ENCODE measurements at regions not wholly inside any gene's neighbourhood (a gene's known extent, or its start where the extent isn't known, plus 50 kb on each side); places are given as distances from the start of the nearest gene placed in this dataset.
"Not testable (repeated sequence)": the region's sequence is repeated elsewhere in the genome, so short reads cannot be mapped to it uniquely, and the experiment has no call there.

DNA sequence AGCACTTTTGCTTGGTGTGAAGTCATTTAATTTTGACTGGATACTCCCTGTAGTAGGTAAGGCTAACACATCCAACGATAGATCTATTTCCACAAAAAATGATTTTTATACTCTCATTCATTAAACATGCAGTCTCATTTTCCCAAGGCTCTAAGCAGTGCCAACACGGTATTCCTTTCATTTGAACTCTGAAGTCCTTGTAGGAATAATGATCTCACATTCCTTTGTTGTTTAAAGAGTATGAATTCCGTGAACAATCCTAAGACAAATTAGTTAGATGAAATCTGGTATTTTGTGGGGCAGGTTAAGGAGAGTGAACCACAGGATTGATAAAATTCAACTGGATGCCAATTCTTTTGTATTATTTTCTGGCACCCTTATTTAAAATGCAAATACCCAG lies 66.6 kb downstream of the LACC1 start:
- no peak for DNase-seq

DNA sequence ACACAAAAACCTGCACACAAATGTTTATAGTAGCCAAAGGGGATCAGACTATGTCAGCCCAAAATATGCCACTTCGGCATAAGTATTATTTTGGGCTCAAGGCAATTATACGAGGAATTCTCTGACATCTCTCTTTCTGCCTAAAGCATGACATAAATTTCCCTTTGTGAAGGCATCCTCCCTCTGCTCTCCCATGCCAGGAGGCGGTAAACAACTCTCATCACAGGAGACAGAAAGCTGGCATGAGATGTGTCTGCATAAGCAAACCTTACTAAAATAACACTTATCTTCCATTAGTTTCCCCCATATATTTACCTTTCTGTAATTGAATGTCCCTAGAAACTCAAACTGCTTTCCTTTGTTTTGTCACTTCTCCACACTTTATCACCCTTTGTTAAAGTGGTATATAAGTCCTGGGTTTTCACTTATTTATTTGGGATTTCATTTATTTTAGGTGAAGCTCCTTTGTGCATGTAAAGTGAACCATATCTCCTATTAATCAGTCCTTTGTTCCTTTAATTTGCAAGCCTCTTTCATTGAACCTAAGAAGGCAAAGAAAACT lies 68.3 kb downstream of the LACC1 start:
- DNase-seq = no peak

DNA sequence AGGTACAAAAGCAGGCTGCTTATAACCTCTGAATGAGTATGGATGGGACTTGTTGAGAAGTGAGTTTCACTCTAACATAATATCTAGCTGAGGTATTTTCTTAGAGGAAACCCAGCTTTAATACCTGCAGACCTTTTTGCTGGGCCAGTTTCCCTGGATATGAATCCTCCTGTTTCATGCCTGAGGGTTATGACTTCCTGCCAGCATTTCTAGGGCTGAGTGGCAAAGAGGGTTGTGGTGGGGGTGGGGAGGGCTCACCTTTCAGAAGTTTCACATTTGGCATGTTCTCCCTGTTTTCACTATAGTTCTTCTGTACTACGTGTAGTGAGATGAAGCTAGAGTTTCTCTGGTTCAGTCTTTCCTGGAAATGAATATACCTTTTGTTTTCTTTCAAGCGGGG lies 73.7 kb downstream of the LACC1 start:
- no peak for DNase-seq

DNA sequence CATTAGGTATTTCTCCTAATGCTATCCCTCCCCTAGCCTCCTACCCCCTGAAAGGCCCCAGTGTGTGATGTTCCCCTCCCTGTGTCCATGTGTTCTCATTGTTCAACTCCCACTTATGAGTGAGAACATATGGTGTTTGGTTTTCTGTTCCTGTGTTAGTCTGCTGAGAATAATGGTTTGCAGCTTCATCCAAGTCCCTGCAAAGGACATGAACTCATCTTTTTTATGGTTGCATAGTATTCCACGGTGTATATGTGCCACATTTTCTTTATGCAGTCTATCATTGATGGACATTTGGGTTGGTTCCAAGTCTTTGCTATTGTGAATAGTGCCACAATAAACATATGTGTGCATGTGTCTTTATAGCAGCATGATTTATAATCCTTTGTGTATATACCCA lies 77.3 kb downstream of the LACC1 start:
- DNase-seq = not testable (repeated sequence)

DNA sequence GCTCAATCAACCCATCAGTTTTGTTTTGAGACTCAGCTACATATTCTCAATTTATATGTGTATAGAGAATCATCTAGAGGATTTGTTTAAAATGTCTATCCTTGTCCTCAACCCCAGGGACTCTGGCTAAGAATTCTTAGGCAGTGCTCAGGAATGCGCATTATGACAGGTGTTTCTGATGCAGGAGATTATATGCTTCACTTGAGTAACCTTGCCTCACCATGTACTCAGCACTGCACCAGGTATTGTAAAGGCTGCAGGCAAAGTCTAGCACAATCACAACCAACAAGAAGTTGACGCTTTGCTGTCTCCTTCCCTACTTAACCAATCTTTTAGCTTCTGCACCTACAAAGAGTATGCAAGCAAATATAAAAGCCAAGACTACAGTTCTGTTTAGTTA lies 79.6 kb downstream of the LACC1 start:
- no peak for DNase-seq

DNA sequence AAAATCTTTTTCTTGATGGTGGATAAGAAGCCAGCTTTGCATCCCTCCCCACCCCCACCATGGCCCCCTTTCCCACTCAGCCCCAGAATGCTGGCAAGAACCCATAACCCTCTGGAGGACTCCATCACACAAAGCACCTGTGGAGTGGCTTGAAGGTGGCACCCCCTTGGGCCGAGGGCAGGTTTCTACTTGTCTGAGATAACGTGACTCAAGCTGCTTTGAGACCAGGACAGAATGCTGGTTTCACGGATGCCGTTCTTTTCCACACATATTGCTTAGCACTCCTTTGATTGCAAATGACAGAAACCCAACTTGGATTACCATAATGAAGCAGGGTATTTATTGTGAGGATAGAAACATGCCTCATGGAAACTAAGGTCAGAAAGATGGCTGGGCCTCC lies 82.2 kb downstream of the LACC1 start:
- no peak for DNase-seq

DNA sequence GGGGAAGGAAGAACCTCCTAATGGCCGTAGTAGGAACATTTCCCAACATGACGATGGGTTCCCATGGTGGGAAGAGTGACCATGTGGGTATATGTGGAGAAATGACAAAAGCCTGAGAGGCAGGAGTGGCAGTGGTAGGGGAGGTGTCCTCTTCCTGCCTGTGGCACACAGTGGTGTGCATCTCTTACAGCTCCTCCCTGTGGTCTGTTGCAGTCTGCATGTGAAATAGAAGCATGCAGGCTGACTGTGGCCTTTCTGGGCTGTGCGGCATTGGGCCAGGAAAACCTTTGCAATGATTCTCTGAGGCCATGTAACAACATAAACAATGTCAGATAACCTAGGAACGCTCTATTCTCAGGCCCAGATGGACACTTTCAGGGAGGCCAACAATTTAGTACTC lies 84.0 kb downstream of the LACC1 start:
- no peak for DNase-seq

DNA sequence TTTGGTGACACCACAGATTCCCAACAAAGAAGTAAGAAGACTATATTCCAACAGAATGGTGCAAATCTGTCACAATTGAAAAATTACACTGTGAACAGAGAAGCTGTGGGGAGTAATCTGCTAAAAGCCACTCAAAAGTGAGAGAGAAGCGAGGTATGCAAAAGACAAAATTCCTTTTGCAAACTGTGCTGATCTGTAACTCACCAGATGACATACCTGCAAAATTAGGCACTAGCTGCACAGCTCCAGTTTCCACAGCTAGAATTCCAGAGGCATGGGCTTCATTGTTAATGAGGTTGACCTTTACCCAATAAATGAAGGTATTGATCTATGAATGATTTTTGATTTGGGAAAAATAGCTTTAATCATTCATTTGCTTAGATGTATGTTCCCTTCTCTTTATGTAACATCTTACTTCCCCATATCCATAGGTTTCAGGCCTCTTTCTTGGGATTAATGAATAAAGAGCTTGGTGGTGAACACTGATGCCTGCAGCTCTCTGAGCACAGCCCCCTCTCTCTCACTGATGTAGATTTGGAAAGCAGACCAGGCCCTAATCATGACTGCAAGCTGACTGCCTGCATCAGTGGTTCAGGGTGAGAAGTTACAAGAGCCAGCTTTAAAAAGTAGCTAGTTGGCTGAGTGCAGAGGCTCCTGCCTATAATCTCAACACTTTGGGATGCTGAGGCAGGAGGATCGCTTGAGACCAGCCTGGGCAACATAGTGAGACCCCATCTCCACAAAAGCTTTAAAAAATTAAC lies 85.2 kb downstream of the LACC1 start:
- no peak for DNase-seq

DNA sequence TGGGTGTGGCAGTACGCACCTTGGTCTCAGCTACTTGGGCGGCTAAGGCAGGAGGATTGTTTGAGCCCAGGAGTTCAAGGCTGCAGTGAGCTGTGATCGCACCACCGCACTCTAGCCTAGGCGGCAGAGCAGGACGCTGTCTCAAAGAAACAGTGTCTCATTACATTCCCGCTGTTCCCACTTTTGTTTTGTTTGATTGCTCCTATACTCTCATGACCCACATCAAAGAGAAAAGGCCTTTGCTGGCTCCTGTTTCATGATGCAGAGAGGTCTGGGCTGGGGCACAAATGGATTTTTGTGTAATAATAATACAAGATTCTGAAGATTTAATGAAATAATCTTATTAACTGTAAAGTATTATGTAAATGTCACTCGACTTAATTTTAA lies 85.7 kb downstream of the LACC1 start:
- DNase-seq = no peak

DNA sequence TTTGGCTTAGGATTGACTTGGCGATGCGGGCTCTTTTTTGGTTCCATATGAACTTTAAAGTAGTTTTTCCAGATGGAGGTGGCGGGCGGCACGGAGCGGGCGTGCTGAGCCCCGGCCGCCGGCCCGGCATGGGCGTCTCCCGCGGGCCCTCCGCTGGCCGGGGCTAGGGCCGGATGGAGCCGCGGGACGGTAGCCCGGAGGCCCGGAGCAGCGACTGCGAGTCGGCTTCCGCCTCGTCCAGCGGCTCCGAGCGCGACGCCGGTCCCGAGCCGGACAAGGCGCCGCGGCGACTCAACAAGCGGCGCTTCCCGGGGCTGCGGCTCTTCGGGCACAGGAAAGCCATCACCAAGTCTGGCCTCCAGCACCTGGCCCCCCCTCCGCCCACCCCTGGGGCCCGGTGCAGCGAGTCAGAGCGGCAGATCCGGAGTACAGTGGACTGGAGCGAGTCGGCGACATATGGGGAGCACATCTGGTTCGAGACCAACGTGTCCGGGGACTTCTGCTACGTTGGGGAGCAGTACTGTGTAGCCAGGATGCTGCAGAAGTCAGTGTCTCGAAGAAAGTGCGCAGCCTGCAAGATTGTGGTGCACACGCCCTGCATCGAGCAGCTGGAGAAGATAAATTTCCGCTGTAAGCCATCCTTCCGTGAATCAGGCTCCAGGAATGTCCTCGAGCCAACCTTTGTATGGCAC lies 88.7 kb downstream of the LACC1 start:
- not testable (repeated sequence) for DNase-seq

DNA sequence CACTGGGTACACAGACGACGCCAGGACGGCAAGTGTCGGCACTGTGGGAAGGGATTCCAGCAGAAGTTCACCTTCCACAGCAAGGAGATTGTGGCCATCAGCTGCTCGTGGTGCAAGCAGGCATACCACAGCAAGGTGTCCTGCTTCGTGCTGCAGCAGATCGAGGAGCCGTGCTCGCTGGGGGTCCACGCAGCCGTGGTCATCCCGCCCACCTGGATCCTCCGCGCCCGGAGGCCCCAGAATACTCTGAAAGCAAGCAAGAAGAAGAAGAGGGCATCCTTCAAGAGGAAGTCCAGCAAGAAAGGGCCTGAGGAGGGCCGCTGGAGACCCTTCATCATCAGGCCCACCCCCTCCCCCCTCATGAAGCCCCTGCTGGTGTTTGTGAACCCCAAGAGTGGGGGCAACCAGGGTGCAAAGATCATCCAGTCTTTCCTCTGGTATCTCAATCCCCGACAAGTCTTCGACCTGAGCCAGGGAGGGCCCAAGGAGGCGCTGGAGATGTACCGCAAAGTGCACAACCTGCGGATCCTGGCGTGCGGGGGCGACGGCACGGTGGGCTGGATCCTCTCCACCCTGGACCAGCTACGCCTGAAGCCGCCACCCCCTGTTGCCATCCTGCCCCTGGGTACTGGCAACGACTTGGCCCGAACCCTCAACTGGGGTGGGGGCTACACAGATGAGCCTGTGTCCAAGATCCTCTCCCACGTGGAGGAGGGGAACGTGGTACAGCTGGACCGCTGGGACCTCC lies 89.4 kb downstream of the LACC1 start:
- DNase-seq = not testable (repeated sequence)

DNA sequence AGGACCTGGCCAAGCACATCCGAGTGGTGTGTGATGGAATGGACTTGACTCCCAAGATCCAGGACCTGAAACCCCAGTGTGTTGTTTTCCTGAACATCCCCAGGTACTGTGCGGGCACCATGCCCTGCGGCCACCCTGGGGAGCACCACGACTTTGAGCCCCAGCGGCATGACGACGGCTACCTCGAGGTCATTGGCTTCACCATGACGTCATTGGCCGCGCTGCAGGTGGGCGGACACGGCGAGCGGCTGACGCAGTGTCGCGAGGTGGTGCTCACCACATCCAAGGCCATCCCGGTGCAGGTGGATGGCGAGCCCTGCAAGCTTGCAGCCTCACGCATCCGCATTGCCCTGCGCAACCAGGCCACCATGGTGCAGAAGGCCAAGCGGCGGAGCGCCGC lies 90.2 kb downstream of the LACC1 start:
- DNase-seq = not testable (repeated sequence)

DNA sequence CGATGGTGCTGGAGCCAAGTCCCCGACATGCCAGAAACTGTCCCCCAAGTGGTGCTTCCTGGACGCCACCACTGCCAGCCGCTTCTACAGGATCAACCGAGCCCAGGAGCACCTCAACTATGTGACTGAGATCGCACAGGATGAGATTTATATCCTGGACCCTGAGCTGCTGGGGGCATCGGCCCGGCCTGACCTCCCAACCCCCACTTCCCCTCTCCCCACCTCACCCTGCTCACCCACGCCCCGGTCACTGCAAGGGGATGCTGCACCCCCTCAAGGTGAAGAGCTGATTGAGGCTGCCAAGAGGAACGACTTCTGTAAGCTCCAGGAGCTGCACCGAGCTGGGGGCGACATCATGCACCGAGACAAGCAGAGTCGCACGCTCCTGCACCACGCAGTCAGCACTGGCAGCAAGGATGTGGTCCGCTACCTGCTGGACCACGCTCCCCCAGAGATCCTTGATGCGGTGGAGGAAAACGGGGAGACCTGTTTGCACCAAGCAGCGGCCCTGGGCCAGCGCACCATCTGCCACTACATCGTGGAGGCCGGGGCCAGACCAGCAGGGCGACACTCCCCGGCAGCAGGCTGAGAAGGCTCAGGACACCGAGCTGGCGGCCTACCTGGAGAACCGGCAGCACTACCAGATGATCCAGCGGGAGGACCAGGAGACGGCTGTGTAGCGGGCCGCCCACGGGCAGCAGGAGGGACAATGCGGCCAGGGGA lies 91.0 kb downstream of the LACC1 start:
- DNase-seq = not testable (repeated sequence)

DNA sequence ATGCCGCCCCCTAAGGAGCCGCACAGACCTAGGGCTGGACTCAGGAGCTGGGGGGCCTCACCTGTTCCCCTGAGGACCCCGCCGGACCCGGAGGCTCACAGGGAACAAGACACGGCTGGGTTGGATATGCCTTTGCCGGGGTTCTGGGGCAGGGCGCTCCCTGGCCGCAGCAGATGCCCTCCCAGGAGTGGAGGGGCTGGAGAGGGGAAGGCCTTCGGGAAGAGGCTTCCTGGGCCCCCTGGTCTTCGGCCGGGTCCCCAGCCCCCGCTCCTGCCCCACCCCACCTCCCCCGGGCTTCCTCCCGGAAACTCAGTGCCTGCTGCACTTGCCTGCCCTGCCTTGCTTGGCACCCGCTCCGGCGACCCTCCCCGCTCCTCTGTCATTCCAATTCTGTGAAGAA lies 91.6 kb downstream of the LACC1 start:
- not testable (repeated sequence) for DNase-seq

DNA sequence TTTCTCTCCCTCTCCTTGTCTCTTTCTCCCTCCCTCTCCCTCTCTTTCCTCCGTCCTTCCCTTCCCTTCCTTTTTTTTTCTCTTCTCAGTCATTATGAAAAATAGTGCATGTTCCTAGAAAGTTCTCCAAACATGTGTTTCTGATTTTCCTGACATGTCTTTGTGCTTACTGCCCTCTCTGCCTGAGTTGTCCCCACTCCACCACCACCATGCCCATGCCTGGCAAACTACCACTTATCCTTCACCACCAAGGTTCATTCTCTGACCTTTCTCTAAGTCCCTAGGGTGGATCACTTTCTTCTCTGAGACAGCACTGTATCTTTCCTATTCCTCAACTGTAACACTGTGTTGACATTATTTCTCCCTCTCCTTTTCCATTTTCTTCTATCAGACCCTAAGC lies 98.2 kb downstream of the LACC1 start:
- no peak for DNase-seq

DNA sequence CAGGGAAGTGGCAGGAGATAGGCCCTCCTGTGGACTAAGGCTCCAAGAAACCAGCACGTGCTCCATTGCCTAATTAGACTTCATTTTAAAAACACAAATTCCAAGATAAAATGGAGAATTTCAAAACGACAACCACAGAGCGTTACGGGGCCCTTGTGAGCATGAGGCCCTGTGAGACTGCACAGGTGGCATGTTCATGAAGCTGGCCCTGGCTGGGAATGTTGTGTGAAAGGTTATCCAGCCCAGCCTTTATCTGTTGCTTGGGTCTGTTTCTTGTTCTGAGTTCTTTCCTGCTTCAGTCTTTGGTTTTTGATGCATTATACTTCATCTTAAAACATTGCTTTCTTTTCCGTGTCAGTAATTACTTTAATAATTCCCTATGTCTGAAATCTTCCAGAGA lies 99.0 kb downstream of the LACC1 start:
- no peak for DNase-seq

DNA sequence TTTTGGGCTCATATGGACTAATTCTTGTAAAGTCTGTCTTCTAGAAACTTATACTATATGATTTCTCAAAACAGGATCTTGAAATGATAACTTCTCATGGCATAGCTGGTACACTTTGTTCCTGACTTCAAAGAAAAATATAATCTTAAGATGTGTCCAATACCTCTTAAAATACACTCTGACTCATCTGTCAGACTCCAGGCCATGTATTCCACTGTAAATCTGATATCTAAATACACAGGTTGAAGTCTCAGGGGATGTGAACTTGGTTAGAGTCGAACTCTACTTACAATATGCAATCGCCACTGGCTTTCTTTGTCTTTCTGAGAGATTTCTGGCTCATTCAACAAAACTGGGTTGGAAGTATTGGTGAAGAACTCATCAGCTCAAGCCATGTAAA lies 99.8 kb downstream of the LACC1 start:
- DNase-seq = no peak

DNA sequence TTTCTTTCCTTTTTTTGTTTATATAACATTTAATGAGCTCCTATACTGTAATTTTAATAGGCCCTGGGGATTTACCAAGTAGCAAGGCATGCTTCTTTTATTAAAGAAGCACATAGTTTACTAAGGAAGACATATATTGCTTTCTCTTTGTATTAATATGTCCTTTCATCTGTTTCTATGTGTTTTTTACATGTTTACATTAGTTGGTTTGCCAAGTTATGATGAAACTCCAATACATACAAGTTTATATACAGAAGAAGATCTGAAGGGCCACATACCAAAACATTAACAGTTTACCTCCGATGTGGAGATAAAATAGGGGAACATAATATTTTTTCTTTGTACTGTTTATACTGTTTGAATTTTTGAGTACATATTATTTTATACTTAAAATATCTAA lies 100.9 kb downstream of the LACC1 start:
- no peak for DNase-seq

DNA sequence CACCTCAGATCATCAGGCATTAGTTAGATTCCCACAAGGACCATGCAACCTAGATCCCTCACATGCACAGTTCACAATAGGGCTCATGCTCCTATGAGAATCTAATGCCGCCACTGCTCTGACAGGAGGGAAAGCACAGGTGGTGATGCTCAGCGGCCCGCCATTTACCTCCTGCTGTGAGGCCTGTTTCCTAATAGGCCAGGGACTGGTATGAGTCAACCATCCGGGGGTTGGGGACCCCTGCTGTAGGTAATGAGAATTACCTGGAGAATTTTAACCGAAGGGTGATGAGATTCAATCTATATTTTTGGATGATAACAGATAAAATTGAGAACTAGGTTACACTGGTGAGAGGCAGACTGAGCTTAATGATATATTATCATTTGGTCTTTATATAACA lies 101.4 kb downstream of the LACC1 start:
- no peak for DNase-seq

DNA sequence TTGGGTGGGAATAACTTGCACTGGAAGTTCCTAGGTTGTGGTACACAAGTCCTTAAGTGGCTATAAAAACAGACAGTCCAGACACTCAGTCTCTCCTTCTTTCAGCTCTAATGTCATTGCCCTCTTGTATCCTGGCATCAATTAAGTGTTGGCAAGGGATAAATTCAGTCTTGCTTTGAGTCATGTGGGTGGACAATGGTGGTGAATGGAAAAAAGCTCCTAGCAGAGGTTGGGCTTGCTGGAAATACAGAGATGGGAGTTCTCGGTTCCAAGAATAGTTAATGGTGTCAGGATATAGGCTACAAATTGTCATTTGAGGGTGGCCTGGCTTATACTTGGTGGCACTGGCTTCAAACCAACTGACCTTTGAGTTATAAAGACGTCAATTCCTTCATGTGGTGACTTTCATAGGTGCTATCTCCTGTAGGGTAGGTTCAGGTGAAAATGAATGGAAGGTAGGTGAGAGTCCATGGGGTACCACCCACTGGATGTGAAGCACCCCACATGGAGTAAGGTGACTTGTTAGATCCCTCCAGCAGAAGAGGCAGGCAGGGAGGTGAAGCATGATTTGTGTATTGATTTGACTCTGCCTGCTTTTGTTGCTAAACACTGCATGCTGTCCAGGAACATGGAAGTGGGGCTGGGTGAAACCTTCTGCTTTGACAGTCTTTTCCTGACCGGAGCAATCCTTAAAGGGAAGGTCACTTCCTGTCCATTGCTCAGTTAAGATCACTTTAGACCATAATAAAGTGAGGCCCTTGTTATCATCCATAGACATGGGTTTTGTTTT lies 102.0 kb downstream of the LACC1 start:
- no peak for DNase-seq

DNA sequence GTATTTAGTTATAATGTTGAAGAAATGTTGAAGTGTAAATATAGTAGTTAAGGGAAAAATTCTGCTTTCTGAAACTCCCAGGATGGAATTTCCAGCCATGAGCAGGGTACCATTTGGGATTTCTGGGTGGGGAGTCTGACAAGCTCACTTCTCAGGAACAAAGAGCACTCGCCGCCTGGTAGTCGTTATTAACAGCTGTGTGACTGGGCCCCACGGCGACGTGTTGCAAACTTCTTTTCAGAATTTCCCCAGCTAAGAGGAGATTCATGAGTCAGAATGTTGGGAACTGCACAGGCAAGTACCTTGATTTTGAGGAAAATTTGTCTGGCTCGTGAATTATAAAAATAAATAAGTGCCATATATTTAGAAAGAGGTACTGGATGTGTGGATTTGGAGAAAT lies 103.7 kb downstream of the LACC1 start:
- DNase-seq = no peak

DNA sequence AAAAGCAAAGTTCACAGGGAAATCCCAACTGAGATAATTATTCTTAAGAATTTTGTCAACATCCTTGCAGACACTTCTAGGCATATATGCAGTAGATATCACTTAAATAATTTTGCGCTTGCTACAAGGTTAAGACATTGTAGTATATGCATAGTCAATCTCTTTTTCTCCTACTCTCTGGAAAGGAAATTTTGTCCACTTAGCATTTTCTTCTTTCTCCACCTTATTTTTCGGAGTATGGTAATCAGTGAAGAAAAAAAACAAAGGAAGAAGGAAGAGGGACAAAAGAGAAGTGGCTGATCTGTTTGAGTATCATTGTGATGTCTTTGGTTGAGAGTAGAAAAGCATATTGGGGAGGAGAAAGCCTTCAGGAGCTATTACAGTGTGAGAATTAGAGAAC lies 104.6 kb downstream of the LACC1 start:
- DNase-seq = no peak

Measured in EL (cell line).